ENCODE measurements at regions not wholly inside any gene's neighbourhood (a gene's known extent, or its start where the extent isn't known, plus 50 kb on each side); places are given as distances from the start of the nearest gene placed in this dataset.
"Not testable (repeated sequence)": the region's sequence is repeated elsewhere in the genome, so short reads cannot be mapped to it uniquely, and the experiment has no call there.

DNA sequence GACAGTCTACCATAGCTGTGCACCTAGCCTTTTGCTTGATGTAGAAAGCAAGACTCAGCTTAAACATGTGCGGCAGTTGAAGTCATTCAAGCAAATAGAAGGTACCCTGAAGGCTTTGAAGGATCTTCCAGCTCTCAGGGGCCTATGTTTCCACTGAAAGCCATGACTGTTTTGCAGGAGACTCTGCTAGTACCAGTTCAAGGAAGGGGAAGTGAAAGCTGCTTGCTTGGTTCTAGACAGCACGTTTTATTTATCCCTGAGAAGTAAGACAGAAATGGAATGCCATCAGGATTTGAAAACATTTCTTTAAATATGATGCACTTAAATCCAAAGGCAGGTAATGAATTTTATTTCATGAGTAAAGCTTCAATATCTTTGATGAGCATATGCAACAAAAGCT, 311.4 kb downstream of the PDCD6IP start:
- DNase-seq (ENCODE audit: low read depth): no peak

DNA sequence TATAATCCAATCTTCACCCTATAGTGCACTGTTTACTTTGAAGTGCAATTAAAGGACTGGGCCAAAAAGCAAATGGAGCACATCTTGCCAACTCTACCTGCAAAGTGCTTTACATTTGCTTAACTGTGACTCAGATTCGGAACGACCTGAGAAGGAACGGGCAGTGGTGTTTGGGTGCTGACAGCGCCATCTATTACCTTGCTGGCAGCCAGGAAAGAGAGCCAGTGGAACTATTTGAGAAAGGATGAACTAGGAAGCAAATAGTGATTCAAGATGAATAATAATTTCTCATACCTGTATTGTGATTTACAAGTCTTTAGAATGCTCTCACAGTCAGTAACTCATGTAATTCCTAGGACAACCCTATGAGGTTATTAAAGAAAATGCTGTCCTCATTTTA, 312.9 kb downstream of the PDCD6IP start:
- no peak for DNase-seq (ENCODE audit: low read depth)

DNA sequence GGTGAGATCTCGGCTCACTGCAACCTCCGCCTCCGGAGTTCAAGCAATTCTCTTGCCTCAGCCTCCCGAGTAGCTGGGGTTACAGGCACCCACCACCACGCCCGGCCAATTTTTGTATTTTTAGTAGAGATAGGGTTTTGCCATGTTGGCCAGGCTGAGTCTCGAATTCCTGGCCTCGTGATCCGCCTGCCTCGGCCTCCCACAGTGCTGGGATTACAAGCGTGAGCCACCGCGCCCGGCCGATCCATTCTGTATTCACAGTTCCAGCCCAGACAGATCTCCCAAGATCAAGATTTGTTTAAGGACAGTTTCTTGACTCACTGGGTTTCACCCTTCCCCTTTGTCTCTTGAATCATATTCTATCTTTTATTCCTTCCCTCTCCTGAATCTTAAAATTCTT, 313.8 kb downstream of the PDCD6IP start:
- DNase-seq (ENCODE audit: low read depth): not testable (repeated sequence)

DNA sequence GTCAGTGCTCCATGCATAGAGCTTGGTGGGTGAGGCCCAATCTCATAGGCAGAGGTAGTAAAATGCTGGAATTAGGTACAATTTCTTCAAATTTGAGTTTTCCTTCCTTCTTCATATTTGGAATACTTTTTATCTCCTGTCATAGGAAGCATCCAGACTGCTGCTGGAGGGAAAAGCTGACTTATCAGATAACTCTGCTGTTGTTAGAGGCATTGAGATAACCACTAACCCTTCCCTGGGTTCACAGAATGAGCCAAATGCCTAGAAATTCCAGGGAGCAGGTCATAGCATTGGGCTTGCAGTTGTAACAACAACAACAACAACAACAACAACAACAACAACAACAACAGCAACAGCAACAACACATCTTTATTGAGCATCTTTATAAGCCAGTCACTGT, 332.7 kb downstream of the PDCD6IP start:
- no peak for DNase-seq (ENCODE audit: low read depth)

DNA sequence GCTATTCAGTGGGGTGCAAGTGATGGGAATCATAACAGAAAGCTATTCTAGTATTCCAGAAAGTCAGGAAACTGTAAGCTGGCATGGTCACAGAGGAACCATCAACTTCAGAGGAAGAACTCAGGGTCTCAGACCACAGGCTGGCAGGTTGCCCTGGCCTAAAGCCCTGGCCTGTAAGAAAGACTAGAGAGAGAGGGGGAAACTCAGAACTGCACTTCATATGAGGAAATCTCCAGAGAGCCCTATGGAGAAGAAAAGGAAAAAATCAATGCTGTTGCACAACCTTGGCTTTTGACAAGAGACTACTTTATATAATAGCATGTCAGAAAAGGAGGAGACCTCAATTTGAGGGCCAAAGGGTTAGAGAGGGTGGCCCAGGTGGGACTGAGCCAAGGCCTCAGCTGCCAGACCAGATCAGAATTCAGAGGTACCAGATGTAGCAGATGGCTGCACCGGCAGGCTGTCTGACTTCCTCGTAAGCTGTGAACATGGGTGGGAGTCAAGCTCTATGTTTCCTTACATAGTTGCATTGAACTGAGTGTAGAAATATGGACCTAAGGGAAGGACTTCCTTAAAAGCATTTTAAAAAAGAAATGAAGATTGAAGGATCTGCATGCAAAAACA, 333.8 kb downstream of the PDCD6IP start:
- no peak for DNase-seq (ENCODE audit: low read depth)

DNA sequence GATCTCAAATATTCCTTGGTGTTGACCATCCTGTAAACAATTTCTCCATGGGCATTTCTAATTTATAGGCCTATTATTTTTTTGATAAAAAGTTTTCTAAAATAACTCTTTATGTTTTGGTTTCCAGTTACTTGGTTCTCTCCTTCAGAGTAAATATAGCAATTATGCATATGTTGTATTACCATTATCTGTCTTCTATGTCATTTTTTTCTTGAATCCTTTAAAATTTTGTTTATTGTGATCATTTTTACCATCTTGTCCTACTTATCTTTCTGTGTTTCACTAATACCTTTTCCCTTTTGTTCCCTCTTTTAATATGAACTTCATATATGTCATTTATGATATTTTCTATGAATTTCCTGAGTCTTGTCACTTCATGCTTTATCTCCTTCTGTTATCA, 341.1 kb downstream of the PDCD6IP start:
- DNase-seq (ENCODE audit: low read depth): no peak

DNA sequence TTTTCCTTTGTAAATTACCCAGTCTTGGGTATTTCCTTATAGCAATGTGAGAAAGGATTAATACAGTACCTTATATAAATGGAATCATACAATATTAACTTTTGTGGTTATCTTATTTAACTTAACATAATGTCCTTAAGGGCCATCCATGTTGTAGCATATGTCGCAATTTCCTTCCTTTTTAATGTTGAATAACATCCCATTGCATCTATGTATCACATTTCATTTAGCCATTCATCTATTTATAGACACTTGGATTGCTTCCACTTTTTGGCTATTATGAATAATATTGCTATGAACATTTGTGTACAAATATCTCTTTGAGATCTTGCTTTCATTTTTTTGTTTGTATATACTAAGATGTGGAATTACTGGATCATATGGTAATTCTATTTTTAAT, 342.2 kb downstream of the PDCD6IP start:
- DNase-seq (ENCODE audit: low read depth): no peak

DNA sequence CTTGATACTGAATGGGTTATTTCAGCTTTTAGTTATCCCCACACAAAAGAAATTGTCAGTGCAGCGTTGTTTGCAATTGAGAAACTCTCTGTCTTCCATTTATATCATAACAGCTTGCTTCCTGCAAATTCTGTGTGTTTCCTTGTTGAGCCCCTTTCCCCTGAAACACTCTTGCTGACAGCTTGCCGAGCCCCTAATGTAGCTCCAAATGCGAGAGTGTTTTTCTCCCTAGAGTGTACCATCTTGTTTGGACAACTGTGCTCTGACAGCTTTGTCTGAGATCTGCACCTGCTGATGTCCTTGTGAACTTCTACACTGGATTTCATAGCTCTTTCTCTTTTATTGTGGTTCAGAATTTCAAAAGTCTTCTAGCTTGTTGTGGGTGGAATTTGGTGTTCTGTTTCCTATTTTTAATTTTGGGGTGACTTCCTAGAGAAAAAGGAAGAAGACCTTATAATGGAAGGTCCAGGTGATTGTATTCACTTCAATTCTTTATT, 343.5 kb downstream of the PDCD6IP start:
- DNase-seq (ENCODE audit: low read depth): no peak

DNA sequence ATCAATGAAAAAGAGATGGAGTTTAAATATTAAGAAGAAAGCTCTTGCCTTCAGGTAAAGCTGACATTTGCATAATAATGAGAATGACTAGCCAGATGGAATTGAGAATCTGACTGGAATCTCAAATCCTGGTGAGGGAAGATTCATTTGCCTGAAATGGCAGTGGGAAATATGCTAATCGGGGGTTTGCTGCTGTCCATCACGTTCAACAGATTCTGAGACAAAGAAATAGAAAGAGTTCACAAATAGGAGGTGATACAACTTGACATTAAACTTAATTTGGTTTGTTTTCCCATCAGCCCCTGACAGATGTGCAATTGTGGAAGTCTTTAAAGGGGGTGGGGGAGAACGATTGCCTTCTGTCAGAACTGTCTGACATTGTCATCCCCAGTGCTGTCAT, 347.4 kb downstream of the PDCD6IP start:
- DNase-seq (ENCODE audit: low read depth): no peak

DNA sequence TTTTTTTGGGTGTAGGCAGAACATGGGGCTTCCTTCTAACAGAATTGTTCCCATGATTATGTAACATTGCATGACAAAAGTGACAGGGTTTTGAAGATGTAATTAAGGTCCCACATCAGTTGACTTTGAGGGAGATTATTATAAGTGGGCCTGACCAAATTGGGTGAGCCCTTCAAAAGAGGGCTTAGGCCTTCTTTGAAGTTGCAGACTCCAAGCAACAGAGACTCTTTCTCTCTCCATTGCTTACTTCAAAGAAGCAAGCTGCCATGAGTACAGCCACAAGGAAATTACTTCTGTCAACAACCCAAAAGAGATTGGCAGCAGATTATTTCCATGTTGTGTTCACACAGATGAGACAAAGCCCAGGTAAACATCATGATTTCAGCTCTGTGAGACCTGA, 348.2 kb downstream of the PDCD6IP start:
- DNase-seq (ENCODE audit: low read depth): no peak

DNA sequence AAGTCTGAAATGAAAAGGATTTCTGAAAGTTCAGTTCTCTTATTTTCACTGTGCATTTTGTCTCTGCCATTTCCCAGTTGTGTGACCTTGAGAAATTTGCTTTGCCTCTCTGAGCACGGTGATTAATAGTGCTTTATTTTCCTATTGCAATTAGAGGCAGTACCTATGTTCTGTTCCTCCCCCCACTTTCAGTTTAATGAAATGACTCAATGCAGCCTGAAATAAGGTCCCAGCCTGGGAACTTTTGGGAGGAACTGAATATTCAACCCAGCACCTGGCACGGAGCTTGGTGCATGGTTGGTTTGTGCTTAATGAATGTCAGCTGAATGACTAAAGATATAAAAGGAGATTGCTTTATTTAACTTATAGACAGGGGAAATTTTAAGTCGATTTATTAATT, 352.6 kb downstream of the PDCD6IP start:
- no peak for DNase-seq (ENCODE audit: low read depth)

DNA sequence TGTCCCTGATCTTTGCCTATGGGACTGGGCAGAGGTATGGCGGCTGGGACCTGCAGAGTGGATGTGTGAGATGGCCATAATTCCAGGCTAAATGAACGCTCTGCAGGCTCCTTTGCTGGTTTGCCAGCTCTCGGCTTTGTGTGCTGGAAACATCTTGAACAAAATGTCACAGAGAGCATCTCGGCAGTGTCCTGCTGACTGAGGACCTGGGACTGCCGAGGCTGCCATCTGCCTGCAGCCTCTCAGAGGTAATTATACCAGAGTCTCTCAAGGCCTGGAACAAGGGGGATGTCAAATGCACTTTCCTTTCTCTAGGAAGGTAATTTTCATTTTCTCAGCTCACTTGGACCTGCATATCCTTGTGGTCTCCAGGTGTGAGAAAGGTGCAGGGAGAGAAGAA, 354.2 kb downstream of the PDCD6IP start:
- DNase-seq (ENCODE audit: low read depth): no peak

DNA sequence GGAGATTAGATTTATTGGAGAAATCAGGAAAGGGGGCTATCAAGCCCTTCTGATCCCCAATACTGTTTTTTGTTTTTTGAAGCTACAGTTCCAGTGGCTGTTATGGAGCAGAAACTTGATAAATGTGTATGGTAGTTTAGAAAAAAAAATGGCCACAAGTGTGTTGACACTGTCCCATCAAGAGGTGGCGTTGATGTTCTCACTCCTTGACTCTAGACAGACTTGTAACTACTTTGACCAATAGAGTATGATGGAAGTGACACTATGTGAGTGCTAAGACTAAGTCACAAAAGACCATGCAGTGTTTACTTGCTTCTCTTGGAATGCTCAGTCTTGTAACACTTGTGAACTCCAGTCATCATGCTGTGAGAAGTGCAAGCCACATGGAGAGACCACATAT, 356.7 kb downstream of the PDCD6IP start:
- DNase-seq (ENCODE audit: low read depth): no peak

DNA sequence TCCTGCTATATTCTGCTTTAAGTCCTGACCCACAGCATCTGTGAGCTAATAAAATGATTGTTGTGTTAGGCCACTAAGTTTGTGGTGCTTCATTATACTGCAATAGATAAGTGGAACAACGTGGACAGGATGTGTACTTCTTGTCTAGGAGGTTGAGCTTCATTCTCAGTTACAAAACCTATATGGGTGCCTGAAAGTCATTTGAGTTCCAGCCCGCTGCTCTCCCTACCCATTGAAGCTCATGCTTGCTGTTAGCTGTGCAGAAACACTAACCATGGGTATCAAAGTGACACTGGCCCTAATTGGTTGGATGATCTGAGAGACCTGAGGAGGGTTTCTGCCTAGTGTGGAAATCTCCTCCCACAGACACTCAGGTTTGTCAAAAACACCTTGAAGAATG, 357.2 kb downstream of the PDCD6IP start:
- no peak for DNase-seq (ENCODE audit: low read depth)

DNA sequence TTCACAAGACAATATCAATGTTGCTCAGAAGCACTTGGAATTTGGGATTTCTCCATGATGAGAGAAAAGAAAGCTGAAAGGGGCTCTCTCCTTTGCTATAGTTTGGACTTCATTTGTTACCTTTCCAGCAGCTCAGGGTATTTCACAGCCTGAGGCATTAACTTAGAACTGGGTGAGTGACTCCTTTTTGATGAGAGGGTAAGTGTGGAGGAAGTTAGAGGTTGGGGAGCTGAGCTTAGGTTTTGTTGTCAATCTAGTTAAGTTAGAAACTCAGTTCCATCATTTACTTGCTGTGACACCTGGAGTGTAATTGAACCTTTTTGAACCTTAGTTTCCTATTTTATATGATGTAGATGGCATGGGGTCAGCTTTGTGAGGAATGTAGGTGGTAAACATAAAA, 359.1 kb downstream of the PDCD6IP start:
- no peak for DNase-seq (ENCODE audit: low read depth)

DNA sequence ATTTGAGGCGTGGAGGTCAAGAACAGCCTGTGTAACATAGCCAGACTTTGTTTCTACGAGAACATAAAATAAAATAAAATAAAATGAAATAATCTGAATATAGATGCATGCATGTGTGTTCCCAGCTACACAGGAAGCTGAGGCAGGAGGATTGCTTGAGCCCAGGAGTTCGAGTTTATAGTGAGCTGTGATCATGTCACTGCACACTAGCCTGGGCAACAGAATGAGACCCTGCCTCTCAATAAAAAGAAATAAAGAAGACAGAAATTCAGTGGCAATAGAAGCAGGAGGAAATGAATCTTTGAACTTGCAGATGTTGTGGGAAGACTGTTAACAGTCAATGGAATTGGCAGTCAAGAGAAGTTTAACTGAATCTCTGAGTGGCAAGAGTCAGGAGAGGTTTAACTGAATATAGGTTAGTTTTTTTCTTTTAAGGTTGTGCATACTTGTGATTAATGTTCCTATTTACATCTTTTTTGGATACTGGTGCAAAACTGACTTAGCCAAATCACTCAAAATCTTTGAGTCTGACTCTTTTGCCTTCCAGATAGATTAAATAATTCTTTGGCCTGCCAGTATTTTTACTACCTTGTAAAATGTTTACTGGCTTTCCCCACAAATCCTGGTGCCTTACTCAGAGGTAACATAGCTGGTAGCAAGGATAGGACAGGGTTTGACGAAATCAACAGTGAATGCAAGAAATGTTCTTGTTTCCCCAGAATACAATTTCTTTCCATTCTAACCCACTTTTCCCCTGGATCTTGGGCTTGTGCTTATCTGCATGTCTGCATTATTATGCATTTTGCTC, 361.4 kb downstream of the PDCD6IP start:
- no peak for DNase-seq (ENCODE audit: low read depth)

DNA sequence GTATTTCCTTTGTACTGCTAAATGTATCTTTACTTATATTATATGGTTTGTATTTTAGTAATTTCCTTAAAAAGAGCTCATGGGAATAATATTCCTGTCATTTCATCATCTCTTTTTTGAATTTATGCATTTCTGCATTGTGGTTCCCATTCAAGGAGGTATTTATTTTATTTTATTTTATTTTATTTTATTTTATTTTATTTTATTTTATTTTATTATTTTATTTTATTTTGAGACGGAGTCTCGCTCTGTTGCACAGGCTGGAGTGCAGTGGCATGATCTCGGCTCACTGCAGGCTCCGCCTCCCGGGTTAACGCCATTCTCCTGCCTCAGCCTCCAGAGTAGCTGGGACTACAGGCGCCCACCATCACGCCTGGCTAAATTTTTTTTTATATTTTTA, 371.2 kb downstream of the PDCD6IP start:
- DNase-seq (ENCODE audit: low read depth): not testable (repeated sequence)

DNA sequence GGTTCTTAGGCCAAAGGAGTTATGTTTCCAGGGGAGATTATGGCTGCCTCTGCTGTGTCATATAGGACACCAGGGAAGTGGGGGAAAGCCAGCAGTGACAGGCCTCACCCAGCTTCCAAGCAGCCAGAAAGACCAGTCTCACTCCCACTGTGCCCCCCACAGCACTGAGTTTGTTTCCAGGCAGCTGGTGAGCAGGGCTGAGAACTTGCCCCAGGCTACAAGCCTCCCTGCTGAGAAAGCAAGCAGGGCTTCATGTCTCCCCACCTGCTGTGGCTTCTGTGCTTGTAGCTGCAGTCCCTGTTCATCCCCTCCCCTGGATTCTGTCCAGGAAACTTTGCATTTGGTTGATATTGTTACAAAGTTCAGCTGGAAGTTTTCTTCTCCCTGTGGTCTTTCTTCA, 376.3 kb downstream of the PDCD6IP start:
- no peak for DNase-seq (ENCODE audit: low read depth)

DNA sequence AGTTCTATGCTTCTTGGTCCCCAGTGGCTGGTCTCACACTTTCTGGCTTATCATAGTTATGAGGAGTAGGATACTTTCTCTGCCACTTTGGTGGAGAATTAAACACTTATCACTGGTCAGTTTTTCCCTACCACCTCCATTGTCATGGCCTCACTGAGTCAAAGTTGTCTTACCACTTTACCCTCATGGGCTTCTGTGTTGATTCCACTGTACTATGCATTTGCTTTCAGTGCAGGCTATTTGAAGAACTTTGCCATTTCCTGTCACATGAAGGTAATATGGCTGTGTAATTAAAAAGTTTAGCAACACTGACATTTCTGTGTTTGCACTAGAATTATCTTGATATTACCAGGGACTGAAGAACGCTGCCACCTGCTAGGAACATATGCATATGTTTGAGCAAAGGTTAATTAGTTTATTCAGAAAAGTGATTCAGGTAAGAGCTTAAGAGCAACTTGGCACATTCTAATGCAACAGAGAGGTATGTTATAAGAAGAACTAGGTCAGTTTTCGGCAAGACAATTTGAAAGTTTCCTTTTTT, 377.3 kb downstream of the PDCD6IP start:
- no peak for DNase-seq (ENCODE audit: low read depth)

DNA sequence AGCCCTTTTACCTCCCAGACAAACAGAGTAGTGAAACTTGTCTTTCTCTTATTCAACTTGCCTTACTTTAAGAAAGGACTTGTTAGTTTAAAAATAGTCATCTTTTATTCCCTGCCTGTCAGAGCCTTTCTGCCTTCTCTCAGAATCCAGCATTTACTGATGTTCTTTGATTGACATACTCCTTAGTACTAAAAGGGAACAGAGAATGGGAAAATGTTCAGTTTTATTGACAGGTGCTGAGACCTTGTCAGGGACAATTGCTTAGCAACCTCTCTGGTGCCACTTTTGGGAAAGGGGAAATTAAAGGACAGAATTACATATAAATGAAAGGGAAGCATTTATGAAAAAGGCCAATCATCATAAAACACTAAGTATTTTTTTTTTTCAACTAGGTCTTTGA, 378.3 kb downstream of the PDCD6IP start:
- no peak for DNase-seq (ENCODE audit: low read depth)

DNA sequence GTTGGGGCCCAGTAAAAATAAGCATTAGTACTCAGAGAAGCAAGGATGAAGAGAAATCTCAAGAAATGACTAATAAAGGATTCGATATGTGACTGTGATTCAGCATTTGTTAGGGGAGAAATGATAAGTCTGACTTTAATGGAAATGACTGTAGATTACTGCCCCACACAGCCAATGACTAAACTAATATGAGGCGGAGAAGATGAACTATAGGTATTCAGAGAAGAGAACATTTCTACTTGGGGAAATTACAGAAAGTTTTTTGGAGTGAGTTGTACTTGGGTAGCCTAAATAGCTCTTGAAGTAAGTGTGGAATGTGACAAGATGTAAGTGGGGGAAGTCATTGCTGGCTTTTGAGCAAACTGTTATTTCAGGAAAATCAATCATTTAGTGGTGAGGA, 380.0 kb downstream of the PDCD6IP start:
- peak; percentile 6 for DNase-seq (ENCODE audit: low read depth)

DNA sequence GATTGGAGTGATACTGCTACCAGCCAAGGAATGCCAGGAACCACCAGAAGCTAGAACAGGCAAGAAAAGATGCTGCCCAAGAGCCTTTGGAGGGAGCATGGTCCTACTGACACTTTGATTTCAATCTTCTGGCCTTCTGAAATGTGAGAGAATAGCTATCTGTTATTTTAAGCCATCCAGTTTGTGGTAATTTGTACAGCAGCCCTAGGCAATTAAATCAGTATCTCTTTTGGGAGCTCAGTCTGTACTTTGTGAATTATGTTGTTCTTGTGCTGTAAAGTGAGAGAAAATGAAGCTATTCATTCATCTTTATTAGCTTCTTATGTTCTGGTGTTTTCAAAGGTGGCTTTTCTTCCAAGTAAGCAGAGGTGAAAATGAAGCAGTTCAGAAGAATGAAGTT, 381.3 kb downstream of the PDCD6IP start:
- DNase-seq (ENCODE audit: low read depth): no peak

DNA sequence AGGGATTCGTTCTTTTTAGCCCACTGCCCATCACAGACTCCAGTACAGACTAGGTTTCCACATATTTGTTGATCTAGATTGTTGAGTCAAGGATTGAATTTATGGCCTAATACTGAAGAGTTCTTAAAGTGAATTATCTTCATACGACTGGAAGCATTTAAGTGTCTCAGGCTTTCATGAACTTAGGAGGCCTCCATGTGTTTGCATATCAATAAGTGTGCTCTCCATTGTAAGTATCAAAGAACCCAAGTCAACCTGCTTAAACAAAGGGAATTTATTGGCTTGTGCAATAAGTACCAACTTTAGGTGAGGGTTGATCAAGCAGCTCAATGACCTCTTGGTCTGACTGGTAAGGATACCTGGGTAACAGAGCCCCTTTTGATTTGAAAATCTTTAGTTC, 382.1 kb downstream of the PDCD6IP start:
- no peak for DNase-seq (ENCODE audit: low read depth)

DNA sequence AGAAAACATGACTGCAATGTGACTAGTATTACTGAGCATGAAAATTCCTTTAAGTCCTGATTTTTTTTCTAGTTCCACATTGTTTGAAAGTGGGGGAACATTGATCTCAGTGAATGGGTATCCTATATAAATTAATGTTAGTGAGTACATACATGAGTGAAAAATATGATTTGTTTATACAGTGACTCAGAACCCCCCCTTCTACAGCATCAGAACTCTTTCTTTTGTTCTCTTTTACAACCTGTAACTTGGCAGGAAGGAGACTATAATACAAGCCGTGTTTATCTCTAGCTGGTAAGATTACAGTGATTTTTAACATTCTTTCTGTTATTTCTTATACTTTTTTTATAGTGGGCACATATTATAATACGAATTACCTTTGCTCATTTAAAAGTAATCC, 384.7 kb downstream of the PDCD6IP start:
- no peak for DNase-seq (ENCODE audit: low read depth)
